ENCODE measurements at regions not wholly inside any gene's neighbourhood (a gene's known extent, or its start where the extent isn't known, plus 50 kb on each side); places are given as distances from the start of the nearest gene placed in this dataset.

DNA sequence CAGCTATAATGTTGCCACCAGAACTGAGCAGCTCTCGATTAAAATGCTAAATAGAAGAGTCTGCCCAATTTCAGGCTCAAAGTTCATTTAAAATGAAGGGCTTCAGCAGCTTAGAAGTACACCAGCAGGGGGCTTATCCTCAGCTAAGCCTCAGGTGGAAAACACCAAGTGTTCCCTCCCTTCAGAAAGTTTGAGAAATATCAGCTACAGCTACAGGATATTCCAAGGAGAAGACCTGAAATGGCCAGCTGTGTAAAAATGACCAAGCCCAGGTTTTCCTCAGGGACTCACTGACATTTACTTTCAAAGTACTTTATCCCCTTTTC lies 395.4 kb downstream of the DTWD2 start:
- Histone ChIP-seq H2AFZ (no peak overlapping the region), H3K36me3 (ENCODE audit: low read depth) (no peaks in the 10 kb centered on the region), H3K4me1 (replicated peaks; ENCODE audit: insufficient read depth) (no peaks in the 10 kb centered on the region), H3K9me2 (ENCODE audit: insufficient read depth) (no peaks in the 10 kb centered on the region), H3K27me3 (ENCODE audit: insufficient read depth, low read depth) (no peaks in the 10 kb centered on the region), H3K79me2 (ENCODE audit: low read depth) (no peaks in the 10 kb centered on the region), H3K9me3 (ENCODE audit: insufficient read depth, low read depth) (no peaks in the 10 kb centered on the region), H3K4me3 (no peak overlapping the region), H3K27ac (no peak overlapping the region), H3K4me2 (no peak overlapping the region), H3F3A (ENCODE audit: insufficient read depth, low read depth) (no peaks in the 10 kb centered on the region), H4K20me1 (ENCODE audit: insufficient read depth) (no peaks in the 10 kb centered on the region)
- TF ChIP-seq EZH2 (IDR thresholded peaks at IDR 0.05; ENCODE audit: low read depth), result no peak
- TF ChIP-seq, protein P1, sequence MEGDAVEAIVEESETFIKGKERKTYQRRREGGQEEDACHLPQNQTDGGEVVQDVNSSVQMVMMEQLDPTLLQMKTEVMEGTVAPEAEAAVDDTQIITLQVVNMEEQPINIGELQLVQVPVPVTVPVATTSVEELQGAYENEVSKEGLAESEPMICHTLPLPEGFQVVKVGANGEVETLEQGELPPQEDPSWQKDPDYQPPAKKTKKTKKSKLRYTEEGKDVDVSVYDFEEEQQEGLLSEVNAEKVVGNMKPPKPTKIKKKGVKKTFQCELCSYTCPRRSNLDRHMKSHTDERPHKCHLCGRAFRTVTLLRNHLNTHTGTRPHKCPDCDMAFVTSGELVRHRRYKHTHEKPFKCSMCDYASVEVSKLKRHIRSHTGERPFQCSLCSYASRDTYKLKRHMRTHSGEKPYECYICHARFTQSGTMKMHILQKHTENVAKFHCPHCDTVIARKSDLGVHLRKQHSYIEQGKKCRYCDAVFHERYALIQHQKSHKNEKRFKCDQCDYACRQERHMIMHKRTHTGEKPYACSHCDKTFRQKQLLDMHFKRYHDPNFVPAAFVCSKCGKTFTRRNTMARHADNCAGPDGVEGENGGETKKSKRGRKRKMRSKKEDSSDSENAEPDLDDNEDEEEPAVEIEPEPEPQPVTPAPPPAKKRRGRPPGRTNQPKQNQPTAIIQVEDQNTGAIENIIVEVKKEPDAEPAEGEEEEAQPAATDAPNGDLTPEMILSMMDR (conservative IDR thresholded peaks at IDR 0.05), result peak; percentile 33; the same call in 1 of the 2 replicates
- BruUV-seq (replicated peaks), result no TSS peak
- ChIA-PET POLR2A (ENCODE audit: unreplicated experiment) (no interaction called here), CTCF (no interaction called here)
- intact Hi-C loops (cut with micrococcal nuclease; ENCODE audit: unreplicated experiment), result no loop called here
- DNase-seq, result no peak

DNA sequence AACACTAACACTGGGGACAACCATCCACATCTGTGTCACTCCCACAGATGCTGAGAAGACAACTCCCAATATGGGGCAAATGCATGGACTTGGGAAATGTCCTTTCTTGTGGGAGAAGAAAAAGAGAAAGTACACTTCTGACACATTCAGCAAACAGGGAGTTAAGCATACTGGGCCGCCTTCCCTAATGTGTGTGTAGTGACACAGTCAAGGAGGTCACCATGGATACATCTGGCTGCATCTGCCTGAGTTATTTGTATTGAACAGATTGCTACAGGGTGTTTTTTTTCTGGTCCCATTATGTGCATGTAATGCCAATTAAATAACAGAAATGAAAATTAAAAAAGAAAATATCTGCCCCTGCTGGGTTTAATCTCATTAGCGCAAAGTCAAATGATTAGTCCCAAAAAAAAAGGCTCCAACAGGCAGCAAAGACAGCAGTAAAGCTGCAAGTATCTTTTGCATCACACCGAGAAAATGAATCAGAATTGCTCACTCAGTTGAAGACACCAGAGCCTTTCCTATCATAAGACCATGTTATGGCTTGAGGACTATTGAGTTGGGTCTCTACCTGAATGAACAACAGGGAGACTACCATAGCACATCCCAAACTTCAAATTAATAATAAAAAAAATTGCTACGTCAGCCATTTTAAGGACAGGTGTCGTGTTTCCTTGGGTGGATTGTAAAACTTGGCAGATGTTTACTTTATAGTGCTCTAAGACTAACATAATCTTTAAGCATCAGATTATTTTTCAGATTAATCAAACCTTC lies 395.9 kb downstream of the DTWD2 start:
- Histone ChIP-seq H3K36me3 (ENCODE audit: low read depth) (no peaks in the 10 kb centered on the region), H2AFZ (no peak overlapping the region), H4K20me1 (ENCODE audit: insufficient read depth) (no peaks in the 10 kb centered on the region), H3F3A (ENCODE audit: insufficient read depth, low read depth) (no peaks in the 10 kb centered on the region), H3K4me2 (no peak overlapping the region), H3K27me3 (ENCODE audit: insufficient read depth, low read depth) (no peaks in the 10 kb centered on the region), H3K27ac (no peak overlapping the region), H3K4me1 (replicated peaks; ENCODE audit: insufficient read depth) (no peaks in the 10 kb centered on the region), H3K9me2 (ENCODE audit: insufficient read depth) (no peaks in the 10 kb centered on the region), H3K9me3 (ENCODE audit: insufficient read depth, low read depth) (no peaks in the 10 kb centered on the region), H3K79me2 (ENCODE audit: low read depth) (no peaks in the 10 kb centered on the region), H3K4me3 (no peak overlapping the region)
- POLR2A ChIA-PET (ENCODE audit: unreplicated experiment), result no interaction called here
- no TSS peak for BruUV-seq (replicated peaks)
- no peak for DNase-seq
- no peak for TF ChIP-seq EZH2 (IDR thresholded peaks at IDR 0.05; ENCODE audit: low read depth)
- TF ChIP-seq, protein P1 (conservative IDR thresholded peaks at IDR 0.05), result no peak
- intact Hi-C loops (cut with micrococcal nuclease; ENCODE audit: unreplicated experiment), result no loop called here
- CTCF ChIA-PET, result no interaction called here

DNA sequence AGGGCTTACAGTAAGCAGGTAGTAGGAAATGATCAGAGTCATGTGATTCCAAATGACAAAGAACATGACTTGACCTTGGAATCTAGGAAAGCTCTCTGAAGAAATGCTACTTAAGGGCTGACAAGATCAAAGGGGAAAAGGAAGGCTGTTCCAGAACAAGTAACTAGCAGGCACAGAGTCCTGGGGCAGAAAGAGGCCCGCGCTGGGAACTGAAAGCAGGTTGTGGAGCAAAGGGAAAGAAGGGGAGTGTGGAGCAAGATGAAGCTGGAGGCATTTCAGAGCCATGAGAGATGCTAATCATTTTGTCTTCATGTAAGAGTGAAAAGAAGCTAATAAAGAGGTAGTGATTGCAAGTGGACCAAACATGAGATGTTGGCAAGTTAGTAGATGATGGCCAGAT lies 397.5 kb downstream of the DTWD2 start:
- ChIA-PET CTCF (no interaction called here), POLR2A (ENCODE audit: unreplicated experiment) (no interaction called here)
- intact Hi-C loops (cut with micrococcal nuclease; ENCODE audit: unreplicated experiment), result no loop called here
- H3K4me2 ChIP-seq, result no peak overlapping the region
- no peaks in the 10 kb centered on the region for H3F3A ChIP-seq (ENCODE audit: insufficient read depth, low read depth)
- no peak for DNase-seq
- no peak overlapping the region for H3K27ac ChIP-seq
- no peak overlapping the region for H2AFZ ChIP-seq
- no peaks in the 10 kb centered on the region for H3K27me3 ChIP-seq (ENCODE audit: insufficient read depth, low read depth)
- no peak overlapping the region for H3K4me3 ChIP-seq
- H3K9me2 ChIP-seq (ENCODE audit: insufficient read depth), result no peaks in the 10 kb centered on the region
- no peaks in the 10 kb centered on the region for H3K36me3 ChIP-seq (ENCODE audit: low read depth)
- no peaks in the 10 kb centered on the region for H3K9me3 ChIP-seq (ENCODE audit: insufficient read depth, low read depth)
- TF ChIP-seq EZH2 (IDR thresholded peaks at IDR 0.05; ENCODE audit: low read depth), result no peak
- TF ChIP-seq, protein P1 (conservative IDR thresholded peaks at IDR 0.05), result no peak
- no peaks in the 10 kb centered on the region for H4K20me1 ChIP-seq (ENCODE audit: insufficient read depth)
- no TSS peak for BruUV-seq (replicated peaks)
- no peaks in the 10 kb centered on the region for H3K79me2 ChIP-seq (ENCODE audit: low read depth)
- H3K4me1 ChIP-seq (replicated peaks; ENCODE audit: insufficient read depth), result no peaks in the 10 kb centered on the region
